Esophagus (tissue), 2 donors: ENCODE measurements at regions not wholly inside any gene's neighbourhood (a gene's known extent, or its start where the extent isn't known, plus 50 kb on each side); places are given as distances from the start of the nearest gene placed in this dataset.

Experiments
- H3K27ac ChIP-seq, 2 donors: one replicate each; pipeline ENCODE4 v1.5.1; 2013; ENCODE audit warnings: low read depth in 2 of 2, mild to moderate bottlenecking in 2 of 2, inconsistent platforms in 1 of 2, low read length in 1 of 2, moderate library complexity in 1 of 2
- H3K27me3 ChIP-seq, 2 donors: one replicate each; pipeline ENCODE4 v1.6.1; 2013; ENCODE audit warnings: low read length in 2 of 2, control low read depth in 1 of 2, mild to moderate bottlenecking in 1 of 2; ENCODE audit not compliant: insufficient read depth in 2 of 2, control insufficient read depth in 1 of 2
- H3K36me3 ChIP-seq, 2 donors: one replicate each; pipeline ENCODE4 v1.6.1; 2013; ENCODE audit warnings: low read length in 1 of 2; ENCODE audit not compliant: control insufficient read depth in 2 of 2, insufficient read depth in 2 of 2
- H3K4me1 ChIP-seq, 2 donors: one replicate each; pipeline ENCODE4 v1.6.1; 2013; ENCODE audit warnings: low read length in 1 of 2; ENCODE audit not compliant: control insufficient read depth in 2 of 2, insufficient read depth in 2 of 2
- H3K4me3 ChIP-seq, 2 donors: one replicate each; pipeline ENCODE4 v1.5.1; 2013; ENCODE audit warnings: low read length in 2 of 2, mild to moderate bottlenecking in 2 of 2, low read depth in 1 of 2, moderate library complexity in 1 of 2
- H3K9me3 ChIP-seq, 2 donors: one replicate each; pipeline ENCODE4 v1.6.1; 2013; ENCODE audit warnings: mild to moderate bottlenecking in 2 of 2, low read depth in 1 of 2, low read length in 1 of 2, moderate library complexity in 1 of 2; ENCODE audit not compliant: control insufficient read depth in 2 of 2, insufficient read depth in 1 of 2
- WGBS, 2 donors: extraction: QIAGEN DNeasy Blood & Tissue Kit; methylation state at CpG; one replicate each; pipeline ENCODE4 v1.1.7; 2013; 5-methylcytosine and 5-hydroxymethylcytosine counted together
- donor health status: healthy with polysubstance abuse.
- donor health status: Bipolar disorder and iron deficiency.

DNA sequence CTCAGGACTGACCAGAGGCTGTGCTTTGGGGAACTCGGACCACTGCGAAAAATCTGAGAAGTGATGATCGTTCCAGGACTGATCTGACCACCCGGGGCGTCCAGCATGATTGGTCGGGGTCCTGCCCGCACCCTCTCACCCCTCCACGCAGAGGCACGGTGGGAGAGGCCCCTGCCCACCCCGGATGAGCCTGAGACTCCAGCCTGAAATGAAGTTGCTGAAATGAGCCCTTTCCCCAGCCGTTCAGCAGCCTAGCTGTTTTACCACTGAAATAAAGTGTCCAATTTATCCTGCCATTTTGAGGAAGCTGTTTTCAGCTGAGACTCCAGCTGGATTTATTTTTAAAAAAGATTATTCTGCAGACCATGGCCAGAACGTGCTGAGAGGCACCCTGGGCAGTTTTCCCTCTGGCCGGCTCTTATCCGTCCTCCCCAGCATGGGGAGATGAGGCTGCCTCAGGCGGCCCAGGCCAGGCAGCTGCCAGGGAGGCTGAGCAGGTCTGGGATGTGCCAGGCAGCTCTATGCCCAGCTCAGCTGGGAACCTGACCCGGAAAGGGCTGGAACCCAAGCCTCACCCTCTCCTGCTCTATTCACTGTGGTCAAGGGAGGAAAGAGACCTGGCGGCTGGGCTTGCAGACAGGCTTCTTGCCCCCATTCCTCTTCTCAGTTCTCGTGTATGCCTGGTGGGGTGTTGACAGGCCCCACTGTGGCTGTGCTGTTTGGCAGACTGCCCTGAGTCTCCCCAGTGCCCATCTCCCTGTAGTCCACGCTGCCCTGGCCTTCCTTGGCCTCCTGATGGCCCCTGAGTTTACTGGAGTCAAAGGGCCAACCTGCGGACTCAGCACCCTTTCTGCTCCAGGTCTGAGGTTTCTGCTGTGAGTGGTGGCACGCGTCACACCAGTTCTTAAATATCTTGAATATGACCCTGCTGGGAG, 161.0 kb upstream of the B3GAT1 start:
- Histone ChIP-seq H3K27ac (no peak overlapping the region), H3K4me1 (no peaks in the 10 kb centered on the region), H3K9me3 (no peaks in the 10 kb centered on the region), H3K36me3 (no peaks in the 10 kb centered on the region), H3K4me3 (no peak overlapping the region), H3K27me3 (no peaks in the 10 kb centered on the region)
- WGBS, 2 donors, result 71 to 77% methylated on average over 22 of the region's 22 CpGs

DNA sequence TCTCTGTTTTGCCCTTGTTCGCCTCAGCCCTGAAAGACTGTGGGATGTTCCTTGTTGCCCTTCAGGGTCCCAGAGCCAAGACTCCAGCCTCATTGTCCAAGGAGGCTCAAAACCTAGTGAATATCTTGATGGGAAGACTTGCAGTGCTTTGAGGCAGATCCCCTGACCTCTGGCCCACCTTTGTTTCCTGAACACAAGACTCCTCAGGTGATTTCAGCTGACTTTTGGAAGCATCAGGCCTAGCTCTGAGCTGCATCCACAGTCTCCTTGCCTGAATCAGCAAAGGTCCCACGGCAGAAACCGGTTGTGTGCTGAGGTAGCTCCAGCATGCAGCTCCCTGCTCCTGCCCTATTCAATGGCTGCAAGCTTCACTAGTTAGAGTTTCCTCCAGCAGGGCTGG, 159.3 kb upstream of the B3GAT1 start:
- H3K9me3 ChIP-seq, result no peaks in the 10 kb centered on the region
- H3K27ac ChIP-seq, result no peak overlapping the region
- no peak overlapping the region for H3K4me3 ChIP-seq
- no peaks in the 10 kb centered on the region for H3K4me1 ChIP-seq
- 84 to 86% methylated on average over 3 of the region's 3 CpGs for WGBS, 2 donors
- no peaks in the 10 kb centered on the region for H3K27me3 ChIP-seq
- no peaks in the 10 kb centered on the region for H3K36me3 ChIP-seq

DNA sequence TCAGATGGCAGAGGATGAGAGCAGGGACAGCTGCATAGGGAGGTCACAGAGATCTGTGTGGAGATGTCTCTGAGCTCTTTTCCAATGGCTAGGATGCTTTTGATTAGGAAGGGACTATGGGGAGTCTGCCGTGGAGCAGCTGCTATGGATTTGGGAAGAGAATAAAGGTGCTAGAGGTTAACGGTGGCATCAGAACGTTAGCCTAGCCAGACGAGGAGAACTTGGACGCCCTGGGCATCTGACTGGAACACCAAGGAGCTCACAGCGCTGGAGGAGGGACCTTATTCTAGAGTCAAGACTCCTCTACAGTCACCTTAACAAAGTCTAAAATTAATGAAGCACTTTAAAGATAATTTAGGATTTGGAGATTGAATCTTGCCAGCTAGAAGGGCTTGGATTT, 157.2 kb upstream of the B3GAT1 start:
- H3K36me3 ChIP-seq, result no peaks in the 10 kb centered on the region
- no peaks in the 10 kb centered on the region for H3K4me1 ChIP-seq
- H3K9me3 ChIP-seq, result peaks cover 0 to 2% of the 10 kb centered on the region in 2 donors
- no peak overlapping the region for H3K4me3 ChIP-seq
- no peak overlapping the region for H3K27ac ChIP-seq
- no peaks in the 10 kb centered on the region for H3K27me3 ChIP-seq
- 74 to 76% methylated on average over 6 of the region's 6 CpGs for WGBS, 2 donors

DNA sequence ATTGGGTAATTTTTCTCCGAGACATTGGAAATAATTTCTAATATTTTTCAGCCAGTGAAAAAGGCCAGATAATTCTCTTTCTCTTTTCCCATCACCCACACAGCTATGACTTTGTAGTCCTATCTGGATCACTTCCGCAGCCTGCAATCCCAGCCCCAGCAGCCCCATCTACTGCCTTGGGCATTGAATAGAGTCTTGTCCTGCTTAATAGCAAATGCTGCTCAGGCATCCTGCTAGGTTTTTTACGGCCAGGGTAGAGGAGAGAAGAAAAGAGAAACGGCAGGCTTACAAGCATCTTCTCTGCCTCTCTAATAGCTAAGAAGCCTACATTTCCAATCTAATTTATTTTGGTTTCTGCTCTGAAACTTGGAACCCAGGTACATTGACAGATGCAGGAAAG, 154.3 kb upstream of the B3GAT1 start:
- Histone ChIP-seq H3K36me3 (no peaks in the 10 kb centered on the region), H3K9me3 (peaks cover 0 to 2% of the 10 kb centered on the region in 2 donors), H3K27ac (no peak overlapping the region), H3K27me3 (no peaks in the 10 kb centered on the region), H3K4me3 (no peak overlapping the region), H3K4me1 (no peaks in the 10 kb centered on the region)
- 74 to 82% methylated on average over 4 of the region's 4 CpGs for WGBS, 2 donors

DNA sequence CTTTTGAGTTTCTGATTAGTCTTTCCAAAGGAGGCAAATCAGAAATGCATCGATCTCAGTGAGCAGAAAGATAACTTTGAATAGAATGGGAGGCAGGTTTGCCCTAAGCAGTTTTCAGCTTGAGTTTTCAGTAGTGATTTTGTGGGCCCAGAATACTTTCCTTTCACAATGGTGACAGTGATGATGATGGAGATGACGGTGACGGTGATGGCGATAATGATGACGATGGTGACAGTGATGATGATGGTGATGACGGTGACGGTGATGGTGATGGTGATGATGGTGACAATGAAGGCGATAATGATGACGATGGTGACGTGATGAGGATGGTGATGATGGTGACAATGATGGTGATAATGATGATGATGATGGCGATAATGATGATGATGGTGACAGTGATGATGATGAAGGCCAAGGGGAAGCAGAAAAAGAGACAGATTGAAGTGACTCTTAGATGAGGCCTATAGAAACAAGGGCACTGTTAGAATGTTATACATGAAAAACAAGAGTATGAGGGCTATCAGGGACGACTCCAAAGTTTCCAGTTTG, 153.4 kb upstream of the B3GAT1 start:
- WGBS, 2 donors, result 88% methylated on average over 12 of the region's 12 CpGs
- Histone ChIP-seq H3K36me3 (no peaks in the 10 kb centered on the region), H3K4me1 (no peaks in the 10 kb centered on the region)

DNA sequence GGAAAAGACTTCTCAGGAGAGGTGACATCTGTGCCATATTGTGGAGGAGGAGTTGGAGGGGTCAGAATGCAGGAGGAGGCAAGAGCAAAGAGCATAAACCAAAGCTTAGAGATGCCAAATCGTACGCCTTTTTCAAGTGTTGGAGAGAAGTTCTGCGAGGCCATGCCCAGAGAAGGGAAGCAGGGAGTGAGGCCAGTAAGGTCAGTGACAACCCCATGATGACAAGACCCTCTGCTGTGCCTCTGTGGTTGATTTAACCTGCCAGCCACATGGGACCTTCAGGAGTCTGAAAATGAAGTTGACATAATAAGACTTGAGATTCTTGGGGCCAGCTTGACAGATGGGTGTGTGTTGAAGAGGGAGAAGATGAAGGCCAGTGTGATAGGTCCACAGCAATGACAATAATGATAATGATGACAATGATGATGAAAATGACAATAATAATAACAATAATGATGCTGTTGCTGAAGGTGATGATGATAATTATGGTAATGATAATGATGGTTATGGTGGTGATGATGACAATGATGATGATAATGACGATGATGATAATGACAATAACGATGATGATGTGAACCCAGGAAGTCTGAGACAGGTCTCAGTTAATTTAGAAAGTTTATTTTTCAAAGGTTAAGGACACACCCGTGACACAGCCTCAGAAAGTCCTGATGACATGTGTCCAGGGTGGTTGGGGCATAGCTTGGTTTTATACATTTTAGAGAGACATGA, 152.6 kb upstream of the B3GAT1 start:
- H3K27ac ChIP-seq, result no peak overlapping the region
- H3K27me3 ChIP-seq, result no peaks in the 10 kb centered on the region
- 86 to 87% methylated on average over 6 of the region's 6 CpGs for WGBS, 2 donors
- no peaks in the 10 kb centered on the region for H3K4me1 ChIP-seq
- H3K4me3 ChIP-seq, result no peak overlapping the region
- peaks cover 0 to 2% of the 10 kb centered on the region in 2 donors for H3K9me3 ChIP-seq
- H3K36me3 ChIP-seq, result no peaks in the 10 kb centered on the region

More for the DNA sequence above, 153.4 kb upstream of the B3GAT1 start:
- Histone ChIP-seq H3K9me3 (peaks cover 0 to 2% of the 10 kb centered on the region in 2 donors), H3K27me3 (no peaks in the 10 kb centered on the region), H3K4me3 (no peak overlapping the region), H3K27ac (no peak overlapping the region)

DNA sequence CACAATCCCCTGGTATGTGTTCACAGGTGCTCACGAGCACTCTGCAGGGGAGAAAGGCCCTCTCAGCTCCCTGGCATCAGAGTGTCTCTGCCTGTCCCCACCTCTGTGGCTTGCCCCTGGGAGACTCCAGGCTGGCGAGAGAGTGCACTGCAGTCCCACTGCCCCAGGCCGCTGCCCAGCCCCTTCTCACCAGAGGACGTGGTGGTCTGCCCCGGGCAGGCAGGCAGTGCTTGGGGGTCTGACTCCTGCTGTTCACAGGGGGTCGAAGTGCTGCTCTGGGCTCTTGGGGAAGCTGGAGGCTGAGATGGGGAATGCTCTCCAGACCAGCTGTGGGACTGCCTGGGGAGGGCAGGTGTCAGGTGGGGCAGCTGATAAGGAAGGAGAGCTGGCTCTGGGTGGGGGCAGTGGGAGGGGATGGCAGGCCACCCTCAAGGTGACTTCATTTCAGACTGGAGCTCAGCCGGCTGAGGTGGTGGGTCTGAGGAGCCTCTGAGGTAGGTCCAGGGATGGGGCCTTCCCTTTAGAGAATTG, 151.0 kb upstream of the B3GAT1 start:
- no peaks in the 10 kb centered on the region for H3K27me3 ChIP-seq
- H3K9me3 ChIP-seq, result peaks cover 0 to 2% of the 10 kb centered on the region in 2 donors
- no peak overlapping the region for H3K4me3 ChIP-seq
- 67 to 79% methylated on average over 7 of the region's 7 CpGs for WGBS, 2 donors
- no peaks in the 10 kb centered on the region for H3K4me1 ChIP-seq
- no peaks in the 10 kb centered on the region for H3K36me3 ChIP-seq
- no peak overlapping the region for H3K27ac ChIP-seq

DNA sequence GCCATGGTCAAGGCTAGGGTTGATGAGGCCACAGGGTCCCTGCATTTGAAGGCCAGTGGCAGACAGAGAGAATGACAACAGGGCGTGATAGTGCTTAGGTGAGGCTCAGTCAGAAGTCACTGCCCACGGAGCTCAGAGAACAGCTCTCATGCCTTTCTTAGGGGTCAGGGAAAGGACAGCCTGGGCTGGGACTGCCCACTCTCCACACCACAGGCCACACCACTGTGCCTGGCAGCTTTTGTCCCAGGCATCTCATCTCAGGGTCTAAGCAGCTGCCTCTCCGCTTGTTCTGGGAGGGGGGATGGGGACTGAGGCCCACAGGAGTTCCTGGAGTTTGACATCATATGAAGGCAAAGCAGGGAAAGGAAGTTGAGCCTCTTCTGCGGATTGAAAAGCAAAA, 150.2 kb upstream of the B3GAT1 start:
- no peak overlapping the region for H3K27ac ChIP-seq
- H3K4me1 ChIP-seq, result no peaks in the 10 kb centered on the region
- H3K36me3 ChIP-seq, result no peaks in the 10 kb centered on the region
- H3K27me3 ChIP-seq, result no peaks in the 10 kb centered on the region
- H3K9me3 ChIP-seq, result peaks cover 0 to 2% of the 10 kb centered on the region in 2 donors
- 66 to 78% methylated on average over 4 of the region's 4 CpGs for WGBS, 2 donors
- H3K4me3 ChIP-seq, result no peak overlapping the region

DNA sequence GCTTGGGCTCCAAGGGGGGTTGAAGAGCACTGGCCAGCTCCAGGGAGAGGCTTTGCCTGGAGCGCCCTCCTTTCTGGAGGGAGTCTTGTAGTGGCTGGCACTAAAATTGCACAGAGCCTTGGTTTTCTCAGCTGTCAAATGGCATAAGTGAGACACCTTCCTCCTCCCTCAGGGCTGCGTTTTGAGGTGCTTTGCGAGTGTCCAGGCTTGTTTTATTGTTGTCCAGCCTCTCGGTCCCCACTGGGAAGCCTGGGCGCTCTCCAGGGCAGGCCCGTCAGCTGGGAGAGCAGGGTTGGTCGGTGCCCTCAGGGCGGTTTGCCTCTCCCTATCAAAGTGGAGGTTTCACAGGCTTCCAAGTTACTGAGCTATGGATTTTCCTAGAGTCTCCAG, 149.3 kb upstream of the B3GAT1 start:
- Histone ChIP-seq H3K27me3 (no peaks in the 10 kb centered on the region), H3K27ac (no peak overlapping the region), H3K4me1 (no peaks in the 10 kb centered on the region), H3K9me3 (peaks cover 0 to 2% of the 10 kb centered on the region in 2 donors), H3K4me3 (no peak overlapping the region), H3K36me3 (no peaks in the 10 kb centered on the region)
- WGBS, 2 donors, result 62 to 72% methylated on average over 8 of the region's 8 CpGs
